HG03097 (cell line): ENCODE measurements at regions not wholly inside any gene's neighbourhood (a gene's known extent, or its start where the extent isn't known, plus 50 kb on each side); places are given as distances from the start of the nearest gene placed in this dataset.

Source experiments
- ATAC-seq: cut with Tn5 transposase; IDR thresholded peaks from one replicate; pipeline ENCODE4 v1.9.1; 2021; ENCODE audit not compliant: unreplicated experiment, low FRiP score

DNA sequence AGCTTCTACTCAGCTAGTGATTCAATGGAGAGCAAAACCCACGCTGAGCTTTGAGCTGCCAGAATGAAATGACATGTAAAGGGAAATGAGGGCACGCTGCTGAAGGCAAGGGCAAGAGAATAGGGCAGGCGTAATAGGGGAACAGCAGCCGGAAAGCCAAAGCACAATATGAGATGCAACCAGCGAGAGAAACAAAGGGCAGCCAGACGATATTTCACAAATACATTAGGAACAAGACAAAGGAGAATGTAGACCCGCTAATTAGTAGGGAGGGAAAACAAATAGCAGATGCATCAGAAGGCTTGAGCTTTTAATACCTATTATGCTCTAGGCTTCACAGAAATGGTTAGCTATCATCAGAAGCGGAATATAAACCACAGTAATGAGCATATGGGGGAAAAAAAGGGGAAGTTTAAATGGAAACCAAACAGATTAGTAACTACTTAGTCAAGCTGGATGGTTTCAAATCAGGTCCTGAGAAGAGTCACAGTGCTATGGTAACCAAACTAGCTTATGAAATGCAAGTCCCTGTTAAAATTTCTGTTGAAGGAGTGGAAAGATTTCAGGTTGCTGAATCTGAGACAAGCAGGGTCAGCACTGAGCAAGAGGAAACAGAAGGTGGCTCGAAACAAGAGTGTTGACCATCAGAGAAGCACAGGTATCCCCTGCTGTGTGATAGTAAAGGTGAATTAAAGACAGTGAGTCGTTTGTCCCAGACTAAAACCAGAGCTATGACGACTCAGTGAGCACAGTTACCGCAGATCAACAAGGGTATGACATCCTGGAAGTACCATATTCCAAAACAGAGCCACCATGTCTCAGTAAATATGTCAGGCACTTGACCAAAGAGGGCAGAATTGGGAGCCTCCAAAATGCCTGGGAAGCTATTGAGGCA, 496.9 kb upstream of the CELF2 start:
- ATAC-seq, result no peak

DNA sequence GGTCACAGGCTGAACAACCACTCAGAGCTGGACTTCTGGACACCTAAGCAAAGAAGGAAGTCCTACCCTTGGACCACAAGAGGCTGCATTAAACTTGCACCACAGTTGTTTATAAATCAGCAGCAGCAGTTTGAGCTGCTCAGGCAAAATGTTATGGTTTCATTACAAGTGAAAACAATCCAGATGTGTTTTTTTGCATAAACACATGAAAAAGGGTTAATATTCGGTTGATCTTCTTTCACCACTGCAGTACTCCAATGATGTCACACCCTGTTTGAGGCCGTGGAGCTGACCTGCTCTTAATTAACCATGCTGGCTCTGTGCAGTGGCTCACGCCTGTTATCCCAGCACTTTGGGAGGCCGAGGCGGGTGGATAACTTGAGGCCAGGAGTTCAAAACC, 490.8 kb upstream of the CELF2 start:
- ATAC-seq, result no peak

DNA sequence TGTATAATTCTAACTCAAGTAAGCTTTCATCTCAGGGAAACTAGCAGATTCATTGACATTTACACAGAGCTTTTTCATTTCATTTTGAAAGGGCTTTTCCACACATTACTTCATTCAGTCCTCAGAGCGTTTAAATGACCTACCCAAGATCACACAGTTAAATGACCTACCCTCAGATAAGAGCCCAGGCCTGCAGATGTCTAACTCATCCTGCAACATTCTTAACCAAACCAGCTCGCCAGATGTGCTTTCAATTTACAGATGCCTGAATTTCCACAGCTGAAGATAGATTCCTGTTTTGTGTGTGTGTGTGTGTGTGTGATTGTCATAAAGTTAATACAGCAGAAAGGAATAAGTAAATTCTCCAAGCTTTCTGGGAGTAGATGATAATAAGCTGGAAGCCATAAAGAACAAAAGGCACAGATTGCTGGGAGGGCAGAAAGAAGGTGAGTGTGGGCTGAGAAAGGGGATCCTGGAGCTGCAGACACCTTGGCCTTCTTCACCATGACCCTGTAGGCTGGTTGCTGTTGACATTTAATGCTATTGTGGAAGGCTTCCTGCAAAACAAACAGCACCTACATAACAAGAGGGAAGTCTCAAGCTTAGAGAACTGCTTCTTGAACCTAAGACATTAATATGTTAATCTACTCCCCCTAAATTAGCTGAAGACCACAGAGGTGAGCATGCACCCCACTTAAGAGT, 489.7 kb upstream of the CELF2 start:
- ATAC-seq, result no peak

DNA sequence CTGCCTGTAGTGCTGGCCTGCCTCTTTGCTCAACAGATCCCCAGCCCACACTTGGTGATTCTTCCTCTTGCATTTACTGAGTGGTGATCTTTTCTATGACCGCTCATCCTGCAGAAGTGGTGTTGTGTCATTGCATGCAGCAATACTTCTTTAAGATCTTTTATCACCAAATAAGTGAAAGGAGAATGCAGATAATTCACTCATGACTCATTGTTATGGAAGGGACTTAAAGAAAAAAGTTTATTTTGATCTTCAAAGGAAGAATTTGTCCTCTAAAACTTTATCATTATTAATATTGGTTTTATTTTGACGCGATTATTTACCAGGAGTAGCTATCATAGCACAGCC, 489.1 kb upstream of the CELF2 start:
- no peak for ATAC-seq

DNA sequence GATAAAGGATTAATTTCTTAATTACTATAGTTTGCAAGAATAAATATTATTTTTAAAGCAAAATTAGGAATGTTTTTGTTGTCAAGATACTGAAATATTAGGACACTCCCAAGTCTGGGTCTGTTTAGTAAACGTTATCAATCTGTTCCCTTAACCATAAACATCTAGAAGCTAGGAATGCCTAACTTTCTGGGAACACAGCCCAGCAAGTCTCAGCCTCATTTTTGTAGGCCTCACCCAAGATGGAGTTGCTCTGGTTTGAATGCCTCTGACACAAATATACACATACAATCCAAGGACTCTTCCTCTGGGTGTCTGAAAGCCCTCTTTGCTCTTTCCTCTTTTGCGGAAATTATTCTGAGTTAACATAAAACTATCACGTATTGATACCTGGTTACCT, 487.4 kb upstream of the CELF2 start:
- ATAC-seq, result no peak

DNA sequence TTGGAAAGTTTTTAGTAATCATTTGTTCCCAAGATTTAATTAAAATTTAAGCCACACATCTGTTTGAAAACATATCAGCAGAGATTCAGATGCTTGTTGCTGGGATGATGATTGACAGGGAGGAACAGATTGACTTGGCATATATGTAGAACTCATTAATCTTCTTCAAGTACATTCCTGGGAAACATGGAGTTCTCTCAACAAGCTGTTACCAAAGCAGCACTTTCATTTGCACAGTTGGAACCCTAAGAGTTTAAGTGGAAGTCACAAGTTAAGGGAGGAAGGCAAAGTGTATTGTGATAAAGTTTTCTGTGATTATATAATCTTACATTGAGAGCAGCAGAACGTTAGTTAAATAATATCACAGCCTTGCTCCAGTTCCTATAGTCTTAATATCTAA, 485.4 kb upstream of the CELF2 start:
- ATAC-seq, result no peak

DNA sequence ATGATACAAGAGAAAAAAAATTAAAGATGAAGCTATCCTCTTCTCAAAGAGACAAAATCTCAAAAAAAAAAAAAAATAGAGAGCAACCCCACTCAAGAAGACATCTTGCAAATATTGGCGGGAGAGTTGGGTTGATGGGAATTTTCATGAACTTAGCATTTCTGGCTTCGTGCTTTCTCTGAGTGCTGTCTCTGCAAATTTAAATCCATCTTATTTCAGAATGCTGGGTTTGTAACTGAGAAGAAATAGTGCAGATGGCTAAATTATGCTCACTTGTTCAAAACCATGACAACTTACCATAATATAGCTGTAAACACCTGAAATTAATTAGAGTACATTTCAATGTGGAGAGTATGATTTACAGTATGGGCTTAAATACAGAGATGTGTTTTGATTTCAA, 484.8 kb upstream of the CELF2 start:
- no peak for ATAC-seq

DNA sequence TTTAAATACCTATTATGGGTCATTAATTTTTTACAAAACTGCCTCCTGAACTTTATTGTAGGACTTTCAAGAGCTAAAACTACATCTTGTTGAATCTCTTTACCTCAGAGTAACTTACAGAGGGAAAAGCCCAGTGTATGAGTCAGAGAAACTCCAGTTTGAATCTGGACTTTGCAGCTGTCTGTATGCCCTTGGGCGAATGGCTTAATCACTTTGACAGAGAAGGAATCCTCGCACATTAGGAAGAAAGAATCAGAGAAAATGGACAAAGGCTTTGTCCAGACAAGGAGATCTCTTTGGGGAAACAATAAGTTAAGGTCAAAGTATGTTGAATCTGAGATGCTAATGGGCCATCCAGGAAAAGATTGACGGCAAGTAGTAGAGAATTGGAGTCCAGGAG, 484.2 kb upstream of the CELF2 start:
- no peak for ATAC-seq

DNA sequence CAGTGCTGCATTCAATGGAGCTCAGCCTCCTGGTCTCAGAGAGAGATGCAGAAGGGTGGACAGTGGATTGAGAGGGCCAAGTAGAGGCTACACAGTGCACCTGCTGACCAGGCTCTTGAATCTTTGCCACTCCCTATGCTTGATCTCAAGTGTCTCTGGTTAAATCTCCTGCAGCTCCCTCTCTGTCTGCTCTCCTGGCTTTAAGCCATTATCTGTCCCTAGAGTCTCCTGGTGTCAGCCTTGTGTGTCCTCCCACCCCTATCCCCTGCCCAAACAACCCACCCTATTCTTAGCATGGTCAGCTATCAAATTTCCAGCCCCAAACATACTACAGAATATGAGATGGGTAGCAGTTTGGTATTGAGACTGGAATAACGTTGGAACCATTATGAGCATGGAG, 479.3 kb upstream of the CELF2 start:
- no peak for ATAC-seq

DNA sequence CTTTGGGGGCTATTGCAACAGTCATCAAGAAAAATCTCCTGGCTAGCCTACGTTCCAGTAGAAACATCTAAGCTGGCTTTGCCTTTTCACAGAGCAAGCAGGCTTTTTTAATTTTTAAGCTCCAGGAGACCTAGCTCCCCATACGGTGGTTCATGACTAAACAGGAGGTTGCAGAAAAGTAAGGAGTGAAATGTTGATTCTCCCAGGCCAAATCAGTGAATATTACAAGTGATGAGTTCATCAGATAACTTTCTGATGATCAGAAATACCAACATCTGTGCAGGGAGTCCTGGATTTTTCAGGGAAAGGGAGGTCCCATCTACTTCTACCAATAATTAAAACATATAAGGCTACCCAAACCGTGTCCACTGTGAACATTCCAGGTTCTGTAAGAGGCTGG, 477.3 kb upstream of the CELF2 start:
- no peak for ATAC-seq

DNA sequence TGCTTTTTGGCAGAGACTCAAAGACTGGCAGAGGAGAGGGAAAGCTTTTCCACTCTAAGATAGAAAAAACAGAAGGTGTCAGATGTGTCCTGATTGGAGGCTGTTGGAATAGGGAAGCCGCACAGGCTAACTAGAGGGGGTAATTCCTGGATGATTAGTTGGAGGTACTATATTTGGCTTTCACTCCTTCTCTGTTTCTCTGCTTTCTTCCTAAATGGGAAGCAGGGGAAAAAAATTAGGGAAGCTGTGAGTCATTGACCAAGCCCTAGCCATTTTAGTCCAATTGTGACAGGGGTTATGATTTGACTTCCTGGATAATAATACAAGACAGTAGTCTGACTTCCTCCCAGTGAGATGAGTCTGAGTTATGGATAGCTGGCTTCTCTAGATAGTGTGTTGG, 475.2 kb upstream of the CELF2 start:
- ATAC-seq, result no peak

DNA sequence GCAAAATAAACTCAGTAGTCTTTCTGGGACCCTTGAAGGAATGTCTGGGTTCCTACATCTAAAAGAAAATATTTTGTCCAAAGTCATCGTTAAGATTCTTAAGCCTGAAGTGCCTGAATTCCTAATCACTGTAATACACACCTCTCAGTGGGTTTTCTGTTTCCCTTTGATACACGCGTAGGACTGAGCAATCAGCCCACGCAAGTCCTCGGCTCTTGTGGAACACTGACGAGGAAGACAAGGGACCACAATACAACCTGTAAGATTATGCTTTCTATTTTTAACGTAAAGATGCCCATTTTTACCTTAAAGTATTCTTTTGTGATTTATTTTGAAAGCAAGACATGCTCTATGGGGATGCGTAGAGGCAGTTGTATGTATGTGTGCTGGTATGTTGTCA, 472.8 kb upstream of the CELF2 start:
- no peak for ATAC-seq

DNA sequence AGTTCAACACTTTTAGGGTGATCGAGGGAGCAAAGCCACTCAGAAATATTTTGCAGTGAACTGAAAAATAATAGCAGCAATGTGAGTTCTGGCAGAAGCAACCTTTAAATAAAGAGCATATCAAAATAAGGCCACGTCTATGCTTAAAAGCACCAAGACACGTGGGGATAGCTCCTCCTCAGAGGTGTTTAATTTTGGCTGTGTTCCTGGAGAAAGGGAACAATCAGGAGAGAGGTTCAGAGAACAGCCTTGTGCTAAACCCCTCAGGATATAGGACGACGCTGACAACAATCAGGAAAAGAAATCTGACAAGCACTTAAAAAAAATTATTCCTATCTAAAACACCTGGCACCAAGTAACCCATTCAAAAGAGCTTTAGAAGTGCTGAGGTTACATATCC, 471.9 kb upstream of the CELF2 start:
- no peak for ATAC-seq

DNA sequence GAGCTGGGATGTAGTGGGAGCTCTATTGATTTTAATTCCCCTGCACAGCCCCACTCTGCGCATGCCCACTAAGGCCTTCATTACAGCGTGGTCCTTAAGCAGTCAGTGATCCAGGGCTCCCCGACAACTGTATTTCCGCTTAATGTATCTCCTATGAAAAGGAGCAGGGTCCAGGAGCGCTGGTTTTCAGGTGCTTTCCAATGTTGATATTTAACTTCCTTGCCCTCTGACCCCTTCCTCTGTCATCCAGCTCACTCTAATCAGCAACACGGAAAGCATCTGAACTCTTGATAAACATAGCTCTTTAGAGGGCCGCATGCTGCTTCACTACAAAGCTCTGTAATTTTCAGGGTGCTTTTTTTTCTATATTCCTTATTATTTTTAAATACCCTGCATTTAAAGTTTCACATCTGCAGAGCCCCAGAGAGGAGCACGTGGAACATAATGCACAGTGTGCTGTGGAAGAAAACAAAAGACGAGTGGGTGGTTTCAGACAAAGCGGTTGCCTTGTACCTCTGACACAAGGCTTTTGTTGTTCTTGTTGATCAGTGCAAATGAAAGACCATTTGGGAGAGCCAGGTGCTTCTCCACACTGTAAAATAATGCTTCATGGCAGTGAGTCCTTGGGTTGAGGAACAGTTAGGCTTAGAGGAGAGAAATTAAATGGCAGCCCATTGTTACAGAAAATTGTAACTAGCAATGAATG, 465.9 kb upstream of the CELF2 start:
- no peak for ATAC-seq

DNA sequence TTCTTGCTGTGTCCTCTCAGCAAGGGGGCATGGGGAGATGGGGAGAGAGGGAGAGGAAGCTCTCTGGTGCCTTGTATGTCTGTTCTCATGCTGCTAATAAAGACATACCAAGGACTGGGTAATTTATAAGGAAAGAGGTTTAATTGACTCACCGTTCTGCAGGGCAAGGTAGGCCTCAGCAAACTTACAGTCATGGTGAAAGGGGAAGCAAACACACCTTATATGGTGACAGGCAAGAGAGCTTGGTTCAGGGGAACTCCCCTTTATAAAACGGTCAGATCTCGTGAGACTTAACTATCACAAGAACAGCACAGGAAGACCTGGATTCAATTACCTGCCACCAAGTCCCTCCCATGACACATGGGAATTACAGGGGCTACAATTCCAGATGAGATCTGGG, 464.7 kb upstream of the CELF2 start:
- no peak for ATAC-seq

DNA sequence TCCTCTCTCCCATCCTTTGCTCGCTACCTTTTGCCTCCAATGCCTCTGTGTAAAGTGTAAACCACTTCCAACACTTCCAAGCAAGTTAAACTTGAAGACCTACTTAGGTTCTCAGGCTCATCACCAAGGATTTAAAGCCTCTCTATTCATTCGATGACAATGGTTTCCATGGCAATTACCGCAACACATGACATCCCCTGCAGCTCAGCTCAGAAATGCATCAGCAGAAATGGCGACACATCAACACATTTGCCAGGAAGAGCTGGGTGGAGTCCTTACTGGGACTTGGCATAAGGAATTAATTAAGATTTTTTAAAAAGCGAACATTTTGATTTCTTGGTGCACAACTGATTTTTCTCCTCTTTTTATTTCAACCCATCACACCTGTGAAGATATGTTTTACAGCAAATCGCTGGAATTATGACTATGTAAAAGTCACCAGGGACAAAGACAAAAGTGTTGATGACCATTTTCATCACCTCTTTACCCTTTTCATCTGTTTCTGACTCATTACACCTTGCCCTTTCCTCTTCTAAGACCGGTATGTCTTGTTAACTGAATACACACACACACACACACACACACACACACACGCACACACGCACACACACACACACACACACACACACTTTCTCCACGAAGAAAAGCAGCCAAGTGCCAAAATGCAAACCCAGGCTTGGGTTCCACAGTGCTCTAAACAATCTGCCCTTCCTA, 453.4 kb upstream of the CELF2 start:
- ATAC-seq, result no peak

DNA sequence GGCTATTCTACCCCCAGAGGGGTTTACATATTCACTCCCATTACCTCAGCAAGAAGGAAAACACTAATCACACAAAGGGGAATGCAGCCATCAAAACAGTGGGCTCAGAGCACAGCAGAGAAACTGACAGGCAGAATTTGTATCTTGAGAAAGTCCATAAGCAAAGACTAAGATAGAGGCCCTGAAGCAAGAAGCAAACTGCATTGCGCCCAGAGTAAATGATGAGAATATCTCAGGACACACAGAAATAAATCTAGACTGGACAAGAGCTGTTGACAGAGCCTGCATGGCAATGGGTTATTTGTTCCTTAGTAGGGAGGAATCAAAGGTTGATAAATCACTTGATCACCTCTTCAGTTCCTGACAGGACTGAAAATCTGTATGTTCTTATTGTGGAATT, 440.7 kb upstream of the CELF2 start:
- ATAC-seq, result no peak

DNA sequence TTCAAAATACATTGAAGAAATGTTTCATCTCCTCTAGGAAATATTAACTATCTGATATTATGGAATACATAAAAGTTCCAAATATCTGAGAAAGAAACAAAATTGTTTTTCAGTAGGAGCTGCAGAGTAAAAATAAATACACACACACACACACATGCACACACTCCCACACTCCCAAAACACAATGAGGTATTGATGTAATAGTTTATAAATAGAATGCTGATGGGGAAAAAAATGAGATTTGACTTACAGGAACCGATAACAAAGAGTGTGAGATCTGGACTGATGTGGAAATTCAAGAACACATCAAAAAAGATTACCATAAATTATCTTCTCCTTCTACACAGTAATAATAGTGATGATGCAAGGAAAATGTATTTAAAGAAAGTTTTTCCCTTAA, 438.0 kb upstream of the CELF2 start:
- ATAC-seq, result no peak

DNA sequence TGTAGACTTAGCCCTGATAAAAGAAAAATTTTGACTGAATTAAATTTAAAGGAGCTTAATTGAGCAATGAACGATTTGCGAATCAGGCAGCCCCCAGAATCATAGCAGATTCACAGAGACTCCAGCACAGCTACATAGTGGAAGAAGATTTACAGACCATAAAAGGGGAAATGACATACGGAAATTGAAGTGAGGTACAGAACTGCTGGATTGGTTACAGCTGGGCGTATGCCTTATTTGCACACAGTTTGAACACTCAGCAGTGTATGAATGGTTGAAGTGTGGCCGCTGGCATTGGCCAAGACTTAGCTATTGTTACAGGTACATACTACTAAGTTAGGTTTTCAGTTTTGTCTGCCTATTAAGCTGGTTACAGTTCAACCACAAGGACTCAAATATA, 433.5 kb upstream of the CELF2 start:
- ATAC-seq, result no peak

DNA sequence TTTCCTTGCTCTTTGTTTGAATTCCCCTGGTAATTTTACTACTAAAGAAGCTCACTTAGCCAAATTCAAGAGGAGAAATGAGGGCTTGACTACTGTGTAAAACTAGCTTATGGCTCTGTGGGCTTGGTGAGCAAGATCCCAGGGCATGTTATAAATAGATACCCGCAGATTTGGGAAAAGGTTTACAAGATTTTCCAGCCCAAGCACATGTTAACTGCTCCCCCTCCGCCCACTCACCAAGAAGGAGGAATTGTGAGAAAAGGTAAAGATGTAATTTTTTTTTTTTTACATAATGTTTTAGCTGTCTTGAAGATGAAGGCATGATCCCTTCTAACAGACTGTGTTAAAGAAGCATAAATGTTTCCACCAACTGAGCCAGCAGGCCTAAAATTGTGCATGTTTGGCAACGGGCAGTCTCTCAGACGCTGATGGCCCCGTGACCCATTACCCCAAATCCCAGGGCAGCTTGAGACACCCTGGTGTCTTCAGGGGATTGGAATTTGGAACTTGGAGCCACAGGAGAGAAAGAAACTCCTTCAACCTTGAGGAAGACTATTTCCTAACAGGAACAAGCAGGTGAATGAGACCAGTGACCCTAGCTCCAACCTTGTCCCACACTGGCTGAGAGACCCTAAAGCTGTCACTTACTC, 429.8 kb upstream of the CELF2 start:
- no peak for ATAC-seq
